HEK293 (cell line): ENCODE measurements at regions not wholly inside any gene's neighbourhood (a gene's known extent, or its start where the extent isn't known, plus 50 kb on each side); places are given as distances from the start of the nearest gene placed in this dataset.

Experiments used
- CTCF ChIA-PET: fragments of 350-600 bp; formaldehyde crosslinking; extraction: SDS; loops from one replicate; lab custom pipeline; 2021; ENCODE audit warnings: antibody characterized with exemption; lab: Yijun Ruan, JAX
- POLR2A ChIA-PET: fragments of 300-600 bp; formaldehyde crosslinking; extraction: SDS; loops from one replicate; lab custom pipeline; 2020; ENCODE audit warnings: antibody characterized with exemption, inconsistent platforms; lab: Yijun Ruan, JAX
- H3K27ac ChIP-seq: fragments of 200-500 bp; sonication (Bioruptor generic); 2 replicates; pipeline ENCODE4 v1.5.1; 2014; ENCODE audit warnings: low read depth, low read length, control low read depth, inconsistent platforms; ENCODE audit errors: extremely low read depth
- H3K36me3 ChIP-seq, 2 experiments: fragments of 200-500 bp in 1 of 2; sonication (Bioruptor generic) in 1 of 2; 1 replicate in 1 of 2; 2 replicates in 1 of 2; pipeline ENCODE4 v1.5.1; 2014 to 2017; ENCODE audit warnings: inconsistent platforms in 2 of 2, low read length in 2 of 2; ENCODE audit not compliant: control insufficient read depth in 2 of 2, insufficient read depth in 1 of 2
- H3K4me1 ChIP-seq: fragments of 200-500 bp; sonication (Bioruptor generic); 2 replicates; pipeline ENCODE4 v1.5.1; 2014; ENCODE audit warnings: mild to moderate bottlenecking, low read length, inconsistent platforms; ENCODE audit not compliant: control insufficient read depth, insufficient read depth
- H3K4me3 ChIP-seq: 2 replicates; pipeline ENCODE4 v1.5.1; 2011; ENCODE audit warnings: low read depth, mild to moderate bottlenecking, control low read depth, low read length, moderate library complexity
- H3K9me3 ChIP-seq: fragments of 200-500 bp; sonication (Bioruptor generic); 2 replicates; pipeline ENCODE4 v1.5.1; 2014; ENCODE audit warnings: low read depth, low read length, inconsistent platforms; ENCODE audit not compliant: control insufficient read depth, insufficient read depth
- BCL11A ChIP-seq: fragments of 450-650 bp; formaldehyde crosslinking; IDR thresholded peaks from 2 replicates; pipeline ENCODE4 v1.5.1; 2016; ENCODE audit warnings: low read depth, missing biosample characterization, missing genetic modification characterization
- BCL11B ChIP-seq: fragments of 450-650 bp; formaldehyde crosslinking; IDR thresholded peaks from 2 replicates; pipeline ENCODE4 v1.5.1; 2016; ENCODE audit warnings: low read depth, missing biosample characterization, missing genetic modification characterization
- GLIS1 ChIP-seq: fragments of 450-650 bp; formaldehyde crosslinking; IDR thresholded peaks from 2 replicates; pipeline ENCODE4 v1.5.1; 2016; ENCODE audit warnings: missing biosample characterization, missing genetic modification characterization
- IKZF3 ChIP-seq: fragments of 450-650 bp; IDR thresholded peaks from 2 replicates; pipeline ENCODE4 v1.5.0; 2018; ENCODE audit warnings: missing biosample characterization, mild to moderate bottlenecking, missing genetic modification characterization, moderate library complexity
- KLF17 ChIP-seq: fragments of 450-650 bp; formaldehyde crosslinking; IDR thresholded peaks from 2 replicates; pipeline ENCODE4 v1.5.1; 2016; ENCODE audit warnings: missing biosample characterization, missing genetic modification characterization
- KLF9 ChIP-seq: fragments of 450-650 bp; formaldehyde crosslinking; IDR thresholded peaks from 2 replicates; pipeline ENCODE4 v1.5.1; 2016; ENCODE audit warnings: missing biosample characterization, missing genetic modification characterization, low read depth
- OSR2 ChIP-seq: fragments of 450-650 bp; formaldehyde crosslinking; IDR thresholded peaks from 2 replicates; pipeline ENCODE4 v1.5.1; 2016; ENCODE audit warnings: missing biosample characterization, missing genetic modification characterization
- PRDM1 ChIP-seq: fragments of 450-650 bp; formaldehyde crosslinking; IDR thresholded peaks from 2 replicates; pipeline ENCODE4; 2016; ENCODE audit warnings: missing biosample characterization, missing genetic modification characterization
- PRDM6 ChIP-seq: fragments of 450-650 bp; formaldehyde crosslinking; IDR thresholded peaks from 2 replicates; pipeline ENCODE4 v1.5.1; 2017; ENCODE audit warnings: missing biosample characterization, missing genetic modification characterization
- SCRT1 ChIP-seq: fragments of 450-650 bp; formaldehyde crosslinking; IDR thresholded peaks from 2 replicates; pipeline ENCODE4 v1.5.1; 2016; ENCODE audit warnings: missing biosample characterization, missing genetic modification characterization, borderline replicate concordance
- ZBTB10 ChIP-seq: fragments of 450-650 bp; formaldehyde crosslinking; IDR thresholded peaks from 2 replicates; pipeline ENCODE4 v1.5.1; 2016; ENCODE audit warnings: missing biosample characterization, missing genetic modification characterization
- ZBTB17 ChIP-seq: fragments of 450-650 bp; formaldehyde crosslinking; IDR thresholded peaks from 2 replicates; pipeline ENCODE4 v1.5.1; 2016; ENCODE audit warnings: missing biosample characterization, missing genetic modification characterization
- ZBTB20 ChIP-seq: fragments of 450-650 bp; formaldehyde crosslinking; IDR thresholded peaks from 2 replicates; pipeline ENCODE4 v1.5.1; 2016; ENCODE audit warnings: missing biosample characterization, missing genetic modification characterization
- ZBTB7A ChIP-seq: fragments of 450-650 bp; formaldehyde crosslinking; IDR thresholded peaks from 2 replicates; pipeline ENCODE4 v1.5.1; 2016; ENCODE audit warnings: low read depth, missing biosample characterization, missing genetic modification characterization
- ZFHX2 ChIP-seq: fragments of 450-650 bp; formaldehyde crosslinking; conservative IDR thresholded peaks from 2 replicates; pipeline ENCODE4 v1.5.1; 2016; ENCODE audit warnings: missing biosample characterization, missing genetic modification characterization
- ZIC2 ChIP-seq: fragments of 450-650 bp; formaldehyde crosslinking; IDR thresholded peaks from 2 replicates; pipeline ENCODE4 v1.5.1; 2016; ENCODE audit warnings: missing biosample characterization, missing genetic modification characterization
- ZNF112 ChIP-seq: fragments of 450-650 bp; formaldehyde crosslinking; IDR thresholded peaks from 2 replicates; pipeline ENCODE4 v1.5.0; 2017; ENCODE audit warnings: missing biosample characterization, missing genetic modification characterization
- ZNF114 ChIP-seq: fragments of 450-650 bp; formaldehyde crosslinking; IDR thresholded peaks from 2 replicates; pipeline ENCODE4 v1.5.0; 2017; ENCODE audit warnings: missing biosample characterization, missing genetic modification characterization
- ZNF121 ChIP-seq: fragments of 450-650 bp; formaldehyde crosslinking; IDR thresholded peaks from 2 replicates; pipeline ENCODE4 v1.5.1; 2016; ENCODE audit warnings: missing biosample characterization, missing genetic modification characterization
- ZNF248 ChIP-seq: fragments of 450-650 bp; formaldehyde crosslinking; IDR thresholded peaks from 2 replicates; pipeline ENCODE4 v1.5.1; 2017; ENCODE audit warnings: missing biosample characterization, missing genetic modification characterization
- ZNF26 ChIP-seq: fragments of 450-650 bp; formaldehyde crosslinking; IDR thresholded peaks from 2 replicates; pipeline ENCODE4 v1.5.1; 2016; ENCODE audit warnings: missing biosample characterization, missing genetic modification characterization
- ZNF280C ChIP-seq: fragments of 450-650 bp; formaldehyde crosslinking; IDR thresholded peaks from 2 replicates; pipeline ENCODE4 v1.5.1; 2016; ENCODE audit warnings: missing biosample characterization, missing genetic modification characterization
- ZNF302 ChIP-seq: fragments of 450-650 bp; formaldehyde crosslinking; IDR thresholded peaks from 2 replicates; pipeline ENCODE4 v1.5.1; 2016; ENCODE audit warnings: missing biosample characterization, missing genetic modification characterization, low read depth
- ZNF473 ChIP-seq: fragments of 450-650 bp; formaldehyde crosslinking; IDR thresholded peaks from 2 replicates; pipeline ENCODE4 v1.5.1; 2017; ENCODE audit warnings: missing biosample characterization, missing genetic modification characterization
- ZNF549 ChIP-seq: fragments of 450-650 bp; IDR thresholded peaks from 2 replicates; pipeline ENCODE4 v1.5.1; 2018; ENCODE audit warnings: missing biosample characterization, missing genetic modification characterization, mild to moderate bottlenecking, inconsistent platforms, moderate library complexity
- ZNF629 ChIP-seq: fragments of 450-650 bp; formaldehyde crosslinking; IDR thresholded peaks from 2 replicates; pipeline ENCODE4 v1.5.1; 2017; ENCODE audit warnings: missing biosample characterization, missing genetic modification characterization
- ZNF660 ChIP-seq: fragments of 450-650 bp; IDR thresholded peaks from 2 replicates; pipeline ENCODE4 v1.5.1; 2018; ENCODE audit warnings: missing biosample characterization, mild to moderate bottlenecking, missing genetic modification characterization
- ZNF707 ChIP-seq: fragments of 450-650 bp; formaldehyde crosslinking; IDR thresholded peaks from 2 replicates; pipeline ENCODE4 v1.5.1; 2016; ENCODE audit warnings: missing biosample characterization, missing genetic modification characterization
- ZXDB ChIP-seq: fragments of 450-650 bp; formaldehyde crosslinking; IDR thresholded peaks from 2 replicates; pipeline ENCODE4 v1.5.1; 2016; ENCODE audit warnings: missing biosample characterization, missing genetic modification characterization

- Histone ChIP-seq H3K9me3 (no peaks in the 10 kb centered on the region), H3K27ac (no peak overlapping the region), H3K4me1 (no peaks in the 10 kb centered on the region), H3K36me3 (no peaks in the 10 kb centered on the region), H3K4me3 (no peak overlapping the region)
- TF ChIP-seq ZBTB17 (tag by site-specific recombination) (no peak), ZNF26 (tag by site-specific recombination) (no peak), ZNF707 (tag by site-specific recombination) (no peak), ZNF112 (no peak), ZIC2 (tag by site-specific recombination) (peak; percentile 75), BCL11B (no peak), ZBTB20 (no peak), ZNF549 (tag by site-specific recombination) (no peak), ZNF280C (tag by site-specific recombination) (no peak), IKZF3 (tag by site-specific recombination) (no peak), PRDM6 (tag by site-specific recombination) (no peak), ZFHX2 (0 out of 2 replicates have a peak, but pooled peaks have one; percentile 11)
- ChIA-PET POLR2A (no interaction called here), CTCF (interaction anchor here (0.6 kb wide), 1 partner anchor 297 kb away, joined by 4 read pairs; no protein-coding TSS in a partner anchor)
Measured at GRCh38 chr11:44453871-44454270, 111.6 kb upstream of the CD82 start.

GRCh38 chr11:44454666-44455065 lies 110.8 kb upstream of the CD82 start:
- Histone ChIP-seq H3K4me3 (no peak overlapping the region), H3K36me3 (no peaks in the 10 kb centered on the region), H3K9me3 (no peaks in the 10 kb centered on the region), H3K27ac (no peak overlapping the region), H3K4me1 (no peaks in the 10 kb centered on the region)
- POLR2A ChIA-PET, result interaction anchor here (0.7 kb wide), 1 partner anchor 129 kb away, joined by 3 read pairs; no protein-coding TSS in a partner anchor
- CTCF ChIA-PET, result interaction anchor here (0.6 to 0.7 kb wide), 3 partner anchors 14 to 298 kb away, joined by 4 to 5 read pairs (median 4); no protein-coding TSS in a partner anchor
- TF ChIP-seq ZNF248 (tag by site-specific recombination), result no peak
- no peak for TF ChIP-seq ZNF629 (tag by site-specific recombination)
- TF ChIP-seq SCRT1 (tag by site-specific recombination), result no peak
- no peak for TF ChIP-seq BCL11A (tag by site-specific recombination)
- no peak for TF ChIP-seq ZNF114 (tag by site-specific recombination)
- no peak for TF ChIP-seq KLF9 (tag by site-specific recombination)
- no peak for TF ChIP-seq OSR2 (tag by site-specific recombination)
- TF ChIP-seq ZNF112, result no peak
- TF ChIP-seq ZBTB7A (tag by site-specific recombination), result no peak
- TF ChIP-seq GLIS1, result no peak
- TF ChIP-seq ZNF302 (tag by site-specific recombination), result no peak
- TF ChIP-seq ZNF121 (tag by site-specific recombination), result no peak
- TF ChIP-seq PRDM1 (tag by site-specific recombination), result no peak
- no peak for TF ChIP-seq KLF17 (tag by site-specific recombination)
- no peak for TF ChIP-seq ZNF660 (tag by site-specific recombination)
- no peak for TF ChIP-seq ZIC2 (tag by site-specific recombination)
- no peak for TF ChIP-seq ZBTB10 (tag by site-specific recombination)
- TF ChIP-seq ZNF473 (tag by site-specific recombination), result no peak
- TF ChIP-seq ZXDB (tag by site-specific recombination), result no peak
